BLaER1 (cell line): ENCODE measurements at regions not wholly inside any gene's neighbourhood (a gene's known extent, or its start where the extent isn't known, plus 50 kb on each side); places are given as distances from the start of the nearest gene placed in this dataset.

Source experiments
- H3K27ac ChIP-seq: shearing (Covaris generic); formaldehyde crosslinking; 2 replicates; pipeline ENCODE4 v1.8.1; 2022
- H3K27me3 ChIP-seq: shearing (Covaris generic); formaldehyde crosslinking; 2 replicates; pipeline ENCODE4 v1.8.1; 2022
- H3K36me3 ChIP-seq: shearing (Covaris generic); formaldehyde crosslinking; 2 replicates; pipeline ENCODE4 v1.8.1; 2022
- H3K4me1 ChIP-seq: shearing (Covaris generic); formaldehyde crosslinking; 2 replicates; pipeline ENCODE4 v1.8.1; 2022
- H3K4me2 ChIP-seq: shearing (Covaris generic); formaldehyde crosslinking; 2 replicates; pipeline ENCODE4 v1.8.1; 2022
- H3K4me3 ChIP-seq: shearing (Covaris generic); formaldehyde crosslinking; 2 replicates; pipeline ENCODE4 v1.8.1; 2022
- H3K9ac ChIP-seq: shearing (Covaris generic); formaldehyde crosslinking; 2 replicates; pipeline ENCODE4 v1.8.1; 2022
- H3K9me3 ChIP-seq: shearing (Covaris generic); formaldehyde crosslinking; 2 replicates; pipeline ENCODE4 v1.8.1; 2022
- H4K20me1 ChIP-seq: shearing (Covaris generic); formaldehyde crosslinking; 2 replicates; pipeline ENCODE4 v1.8.1; 2022
- Cebpa-rat ChIP-seq: shearing (Covaris generic); IDR thresholded peaks from 2 replicates; pipeline ENCODE4 v1.8.1; 2022

DNA sequence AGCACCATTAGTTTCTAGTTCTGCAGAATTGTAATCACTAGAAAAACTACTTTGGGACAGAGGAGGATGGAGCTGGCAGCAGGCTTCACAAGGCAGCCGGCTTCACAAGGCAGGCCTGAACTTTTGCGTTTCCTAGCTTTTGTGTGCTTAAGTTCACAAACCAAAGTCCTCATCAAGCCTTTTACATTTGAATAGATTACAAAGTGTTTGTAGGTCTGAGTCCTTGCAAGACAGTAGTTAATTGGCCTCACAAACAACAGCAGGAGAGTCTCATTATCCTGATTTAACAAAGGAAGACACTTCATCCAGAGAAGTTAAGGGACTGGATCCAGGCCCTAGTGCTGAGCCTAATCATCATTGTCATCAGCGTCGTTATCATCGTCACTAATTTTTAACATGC is 147.8 kb upstream of the AUTS2 start:
- Histone ChIP-seq H3K4me2 (no peak overlapping the region), H3K4me3 (no peak overlapping the region)
- no peak for TF ChIP-seq Cebpa-rat

GRCh38 chr7:69451715-69452114 is 146.6 kb upstream of the AUTS2 start:
- no peak overlapping the region for H3K4me2 ChIP-seq
- H3K27me3 ChIP-seq = no peaks in the 10 kb centered on the region
- H3K4me3 ChIP-seq = no peak overlapping the region
- no peaks in the 10 kb centered on the region for H4K20me1 ChIP-seq
- TF ChIP-seq Cebpa-rat = no peak
- no peak overlapping the region for H3K9ac ChIP-seq
- H3K4me1 ChIP-seq = no peaks in the 10 kb centered on the region
- H3K27ac ChIP-seq = no peak overlapping the region
- H3K36me3 ChIP-seq = no peaks in the 10 kb centered on the region
- no peaks in the 10 kb centered on the region for H3K9me3 ChIP-seq

More for the DNA sequence above, 147.8 kb upstream of the AUTS2 start:
- H3K27ac ChIP-seq = no peak overlapping the region
- H3K9me3 ChIP-seq = no peaks in the 10 kb centered on the region
- no peaks in the 10 kb centered on the region for H3K36me3 ChIP-seq
- H3K4me1 ChIP-seq = no peaks in the 10 kb centered on the region
- H3K9ac ChIP-seq = no peak overlapping the region
- no peaks in the 10 kb centered on the region for H3K27me3 ChIP-seq
- H4K20me1 ChIP-seq = no peaks in the 10 kb centered on the region

GRCh38 chr7:69452797-69453196 is 145.5 kb upstream of the AUTS2 start:
- H3K4me2 ChIP-seq = no peak overlapping the region
- no peak overlapping the region for H3K27ac ChIP-seq
- H3K36me3 ChIP-seq = no peaks in the 10 kb centered on the region
- no peak overlapping the region for H3K9ac ChIP-seq
- no peaks in the 10 kb centered on the region for H3K4me1 ChIP-seq
- no peak for TF ChIP-seq Cebpa-rat
- no peaks in the 10 kb centered on the region for H3K9me3 ChIP-seq
- H4K20me1 ChIP-seq = no peaks in the 10 kb centered on the region
- H3K27me3 ChIP-seq = no peaks in the 10 kb centered on the region
- H3K4me3 ChIP-seq = no peak overlapping the region

- no peak overlapping the region for H3K4me3 ChIP-seq
- H3K9ac ChIP-seq = no peak overlapping the region
- H3K27ac ChIP-seq = no peak overlapping the region
These were observed 140.4 kb upstream of the AUTS2 start for GRCh38 chr7:69457595-69458504.

GRCh38 chr7:69464035-69464434 is 134.2 kb upstream of the AUTS2 start:
- Histone ChIP-seq H3K9ac (no peak overlapping the region), H3K4me1 (no peaks in the 10 kb centered on the region), H3K4me2 (no peak overlapping the region), H3K36me3 (no peaks in the 10 kb centered on the region), H3K27me3 (no peaks in the 10 kb centered on the region), H4K20me1 (no peaks in the 10 kb centered on the region), H3K9me3 (peaks cover 31% of the 10 kb centered on the region), H3K27ac (no peak overlapping the region), H3K4me3 (no peak overlapping the region)
- no peak for TF ChIP-seq Cebpa-rat

More at GRCh38 chr7:69457595-69458504, 140.4 kb upstream of the AUTS2 start:
- no peak for TF ChIP-seq Cebpa-rat
- H4K20me1 ChIP-seq = no peaks in the 10 kb centered on the region
- H3K9me3 ChIP-seq = peaks cover 4% of the 10 kb centered on the region; the same call in 1 of the 2 replicates
- H3K36me3 ChIP-seq = no peaks in the 10 kb centered on the region
- H3K27me3 ChIP-seq = no peaks in the 10 kb centered on the region
- no peak overlapping the region for H3K4me2 ChIP-seq
- no peaks in the 10 kb centered on the region for H3K4me1 ChIP-seq

DNA sequence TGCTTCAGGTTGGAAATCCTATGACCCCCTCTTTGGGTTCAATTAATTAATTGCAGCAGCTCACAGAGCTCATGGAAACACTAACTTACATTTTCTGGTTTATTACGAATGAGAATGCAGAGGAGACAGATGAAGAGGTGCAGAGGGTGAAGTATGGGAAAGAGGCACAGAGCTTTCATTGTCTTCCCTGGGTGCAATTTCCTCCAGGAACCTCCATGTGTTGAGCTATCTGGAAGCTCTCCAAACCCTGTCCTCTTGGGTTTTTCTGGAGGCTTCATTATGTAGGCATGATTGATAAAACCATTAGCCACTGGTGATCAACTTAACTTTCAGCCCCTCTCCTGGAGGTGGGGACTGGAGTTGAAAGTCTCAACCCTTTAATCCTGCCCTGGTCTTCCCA is 133.0 kb upstream of the AUTS2 start:
- H3K27ac ChIP-seq = no peak overlapping the region
- peaks cover 40% of the 10 kb centered on the region for H3K9me3 ChIP-seq
- no peak overlapping the region for H3K4me2 ChIP-seq
- H4K20me1 ChIP-seq = no peaks in the 10 kb centered on the region
- H3K9ac ChIP-seq = no peak overlapping the region
- no peak overlapping the region for H3K4me3 ChIP-seq
- H3K4me1 ChIP-seq = no peaks in the 10 kb centered on the region
- H3K36me3 ChIP-seq = no peaks in the 10 kb centered on the region
- no peaks in the 10 kb centered on the region for H3K27me3 ChIP-seq
- TF ChIP-seq Cebpa-rat = no peak

- no peaks in the 10 kb centered on the region for H3K4me1 ChIP-seq
- TF ChIP-seq Cebpa-rat = no peak
- H4K20me1 ChIP-seq = no peaks in the 10 kb centered on the region
- peaks cover 41% of the 10 kb centered on the region for H3K9me3 ChIP-seq
- no peaks in the 10 kb centered on the region for H3K27me3 ChIP-seq
- H3K9ac ChIP-seq = no peak overlapping the region
- H3K4me3 ChIP-seq = no peak overlapping the region
- H3K36me3 ChIP-seq = no peaks in the 10 kb centered on the region
- H3K27ac ChIP-seq = no peak overlapping the region
- H3K4me2 ChIP-seq = no peak overlapping the region
These were observed 130.4 kb upstream of the AUTS2 start for GRCh38 chr7:69467826-69468225.

- Histone ChIP-seq H3K27ac (no peak overlapping the region), H3K27me3 (no peaks in the 10 kb centered on the region), H3K4me3 (no peak overlapping the region), H3K4me2 (no peak overlapping the region), H3K9ac (no peak overlapping the region), H4K20me1 (no peaks in the 10 kb centered on the region), H3K36me3 (no peaks in the 10 kb centered on the region), H3K9me3 (0 out of 2 replicates have a peak, but pooled peaks cover 3% of the 10 kb centered on the region), H3K4me1 (no peaks in the 10 kb centered on the region)
- TF ChIP-seq Cebpa-rat = no peak
These were observed 121.9 kb upstream of the AUTS2 start for GRCh38 chr7:69476416-69476815.

DNA sequence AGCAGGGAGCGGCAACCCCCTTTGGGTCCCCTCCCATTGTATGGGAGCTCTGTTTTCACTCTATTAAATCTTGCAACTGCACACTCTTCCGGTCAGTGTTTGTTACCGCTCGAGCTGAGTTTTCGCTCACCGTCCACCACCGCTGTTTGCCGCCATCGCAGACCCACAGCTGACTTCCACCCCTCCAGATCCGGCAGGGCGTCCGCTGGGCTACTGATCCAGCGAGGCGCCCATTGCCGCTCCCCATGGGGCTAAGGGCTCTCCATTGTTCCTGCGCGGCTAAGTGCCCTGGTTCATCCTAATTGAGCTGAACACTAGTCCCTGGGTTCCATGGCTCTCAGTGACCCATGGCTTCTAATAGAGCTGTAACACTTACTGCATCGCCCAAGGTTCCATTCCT is 115.6 kb upstream of the AUTS2 start:
- no peaks in the 10 kb centered on the region for H3K4me1 ChIP-seq
- no peaks in the 10 kb centered on the region for H3K9me3 ChIP-seq
- H3K4me3 ChIP-seq = no peak overlapping the region
- no peak overlapping the region for H3K27ac ChIP-seq
- H4K20me1 ChIP-seq = no peaks in the 10 kb centered on the region
- no peaks in the 10 kb centered on the region for H3K36me3 ChIP-seq
- H3K4me2 ChIP-seq = no peak overlapping the region
- H3K27me3 ChIP-seq = no peaks in the 10 kb centered on the region
- TF ChIP-seq Cebpa-rat = no peak
- no peak overlapping the region for H3K9ac ChIP-seq

- Histone ChIP-seq H3K9ac (no peak overlapping the region), H3K4me3 (no peak overlapping the region), H3K4me1 (peaks cover 15% of the 10 kb centered on the region), H3K4me2 (no peak overlapping the region), H3K9me3 (no peaks in the 10 kb centered on the region), H3K36me3 (no peaks in the 10 kb centered on the region), H3K27ac (no peak overlapping the region), H4K20me1 (no peaks in the 10 kb centered on the region), H3K27me3 (no peaks in the 10 kb centered on the region)
- no peak for TF ChIP-seq Cebpa-rat
These were observed 108.7 kb upstream of the AUTS2 start for GRCh38 chr7:69489533-69489932.
